Naive thymus-derived CD8-positive, alpha-beta T cell (primary cell): ENCODE measurements at regions not wholly inside any gene's neighbourhood (a gene's known extent, or its start where the extent isn't known, plus 50 kb on each side); places are given as distances from the start of the nearest gene placed in this dataset.
"Not testable (repeated sequence)": the region's sequence is repeated elsewhere in the genome, so short reads cannot be mapped to it uniquely, and the experiment has no call there.

Experiments used
- ATAC-seq, 2 donors: fragments of 150-1000 bp; cut with Tn5 transposase in 1 of 2; sonication (Bioruptor Pico), chemical (Tn5 transposase) in 1 of 2; 1 replicate in 1 of 2; 2 replicates in 1 of 2; pipeline ENCODE4 v1.10.0; 2021; ENCODE audit warnings: mild to moderate bottlenecking in 2 of 2, moderate library complexity in 2 of 2
- POLR2A ChIA-PET: fragments of 350-600 bp; sonication (Branson Sonifier 250); formaldehyde crosslinking; loops from one replicate; lab custom pipeline; 2021; ENCODE audit warnings: antibody characterized with exemption; lab: Charles Lee
- DNase-seq, 10 donors: peaks; one replicate each; pipeline versions ENCODE4 v3.0.0 to v3.0.0-alpha.2; 2020 to 2022
- H3K27ac Mint-ChIP-seq, 10 donors: one replicate each; pipeline ENCODE4 v1.8.0; 2020 to 2022; ENCODE audit warnings: mild to moderate bottlenecking in 10 of 10, mixed read lengths in 10 of 10, moderate library complexity in 4 of 10, inconsistent platforms in 1 of 10
- H3K27me3 Mint-ChIP-seq, 5 donors: one replicate each; pipeline ENCODE4 v1.8.0; 2021 to 2022; ENCODE audit warnings: mixed read lengths in 5 of 5
- H3K36me3 Mint-ChIP-seq, 3 donors: one replicate each; pipeline ENCODE4 v1.8.0; 2020 to 2022; ENCODE audit warnings: mixed read lengths in 3 of 3, mild to moderate bottlenecking in 2 of 3, inconsistent platforms in 1 of 3
- H3K4me1 Mint-ChIP-seq, 4 donors: one replicate each; pipeline ENCODE4 v1.8.0; 2021 to 2022; ENCODE audit warnings: mixed read lengths in 4 of 4
- H3K4me3 Mint-ChIP-seq, 10 donors: one replicate each; pipeline ENCODE4 v1.8.0; 2020 to 2022; ENCODE audit warnings: mild to moderate bottlenecking in 10 of 10, mixed read lengths in 10 of 10, moderate library complexity in 6 of 10, inconsistent platforms in 1 of 10
- H3K9me3 Mint-ChIP-seq, 9 donors: one replicate each; pipeline ENCODE4 v1.8.0; 2020 to 2022; ENCODE audit warnings: mixed read lengths in 9 of 9, mild to moderate bottlenecking in 3 of 9, inconsistent platforms in 1 of 9, moderate library complexity in 1 of 9

DNA sequence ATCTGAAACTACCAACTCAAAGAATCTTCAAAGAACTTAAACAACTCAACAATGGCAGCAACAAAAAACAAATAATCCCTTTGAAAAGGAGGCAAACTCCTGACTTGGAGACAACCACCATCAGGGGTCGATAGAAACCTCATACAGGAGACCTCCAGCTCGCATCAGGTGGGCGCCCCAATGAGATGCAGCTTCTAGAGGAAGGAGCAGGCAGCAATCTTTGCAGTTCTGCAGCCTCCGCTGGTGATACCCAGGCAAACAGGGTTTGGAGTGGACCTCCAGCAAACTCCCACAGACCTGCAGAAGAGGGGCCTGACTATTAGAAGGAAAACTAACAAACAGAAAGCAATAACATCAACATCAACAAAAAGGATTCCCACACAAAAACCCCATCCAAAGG lies 93.2 kb downstream of the CYLC1 start:
- H3K27me3 Mint-ChIP-seq, ATAC-seq, H3K9me3 Mint-ChIP-seq, POLR2A ChIA-PET, H3K4me3 Mint-ChIP-seq, H3K36me3 Mint-ChIP-seq, DNase-seq, H3K27ac Mint-ChIP-seq, H3K4me1 Mint-ChIP-seq: not testable (repeated sequence)

DNA sequence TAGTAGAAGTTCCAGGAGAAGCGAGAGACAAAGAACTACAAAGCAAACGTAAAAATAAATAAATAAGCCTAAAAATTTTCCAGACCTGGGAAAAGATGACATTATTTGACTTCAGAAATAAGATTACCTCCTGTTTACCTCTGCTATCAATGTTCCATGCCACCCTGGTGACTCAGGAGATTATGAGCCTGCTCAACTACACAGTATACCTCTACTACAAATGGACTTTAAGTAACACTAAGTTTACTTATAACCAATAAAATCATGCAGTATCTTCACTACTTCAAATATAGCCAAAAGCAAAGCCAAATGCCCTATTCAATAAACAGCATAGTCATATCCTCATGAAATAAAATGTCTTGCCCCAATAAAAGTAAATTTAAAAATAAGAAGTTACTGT lies 105.4 kb downstream of the CYLC1 start:
- H3K4me3 Mint-ChIP-seq, result no peak overlapping the region
- DNase-seq (no peak), ATAC-seq (no peak)
- H3K4me1 Mint-ChIP-seq, result no peaks in the 10 kb centered on the region
- peaks cover 0 to 6% (median 0%) of the 10 kb centered on the region in 9 donors for H3K9me3 Mint-ChIP-seq
- POLR2A ChIA-PET, result no interaction called here
- no peak overlapping the region for H3K27ac Mint-ChIP-seq
- no peaks in the 10 kb centered on the region for H3K27me3 Mint-ChIP-seq
- no peaks in the 10 kb centered on the region for H3K36me3 Mint-ChIP-seq

DNA sequence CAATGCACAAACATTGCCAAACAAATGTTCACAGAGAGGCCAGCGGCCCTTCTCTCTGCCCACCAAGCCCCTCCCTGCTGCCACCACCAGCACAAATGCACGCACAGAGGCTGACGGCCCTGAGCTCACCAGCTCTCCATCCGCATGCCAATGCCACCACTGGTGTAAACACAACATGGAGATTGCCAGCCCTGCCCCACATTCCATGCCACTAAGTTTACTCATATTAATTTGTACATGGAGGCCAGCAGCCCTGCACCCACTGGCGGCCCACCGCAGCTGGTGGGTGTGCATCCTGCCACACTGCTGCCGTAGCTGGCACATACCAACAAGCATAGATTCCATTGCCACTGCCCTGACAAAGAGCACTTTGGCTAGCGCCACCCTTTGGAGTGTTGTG lies 124.0 kb downstream of the CYLC1 start:
- H3K4me3 Mint-ChIP-seq, result no peak overlapping the region
- H3K27ac Mint-ChIP-seq, result no peak overlapping the region
- H3K36me3 Mint-ChIP-seq, result no peaks in the 10 kb centered on the region
- no peak for ATAC-seq
- peaks cover 2 to 15% (median 8%) of the 10 kb centered on the region in 9 donors for H3K9me3 Mint-ChIP-seq
- no peaks in the 10 kb centered on the region for H3K27me3 Mint-ChIP-seq
- no peak for DNase-seq
- POLR2A ChIA-PET, result no interaction called here
- H3K4me1 Mint-ChIP-seq, result no peaks in the 10 kb centered on the region

GRCh38 chrX:83990178-83990577 lies 129.2 kb downstream of the CYLC1 start:
- peaks cover 0 to 15% (median 5%) of the 10 kb centered on the region in 9 donors for H3K9me3 Mint-ChIP-seq
- peak overlapping the region in 1 of 10 donors; percentile 5 for H3K27ac Mint-ChIP-seq

DNA sequence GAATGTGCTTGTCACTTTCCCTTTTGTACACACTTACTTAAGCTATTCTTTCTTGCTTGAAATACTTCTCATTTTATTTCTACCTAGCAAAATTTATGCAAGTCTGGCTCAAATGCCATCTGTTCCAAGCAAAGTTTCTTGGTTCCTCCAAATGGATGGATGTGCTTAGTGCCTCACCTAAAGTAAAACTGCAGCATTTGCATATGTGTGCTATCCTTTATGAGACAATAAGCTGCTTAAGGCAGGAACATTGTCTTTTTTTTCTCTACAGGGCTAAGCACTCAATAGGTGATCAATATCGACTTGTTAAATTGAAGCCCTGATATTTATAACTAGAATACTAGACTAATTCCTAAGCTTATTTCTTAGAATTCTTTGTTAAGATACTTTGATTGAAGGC lies 136.8 kb downstream of the CYLC1 start:
- no peaks in the 10 kb centered on the region for H3K9me3 Mint-ChIP-seq
- H3K36me3 Mint-ChIP-seq, result no peaks in the 10 kb centered on the region
- POLR2A ChIA-PET, result no interaction called here
- no peak for ATAC-seq
- H3K4me1 Mint-ChIP-seq, result no peaks in the 10 kb centered on the region
- no peak for DNase-seq
- no peak overlapping the region for H3K4me3 Mint-ChIP-seq
- H3K27ac Mint-ChIP-seq, result no peak overlapping the region
- no peaks in the 10 kb centered on the region for H3K27me3 Mint-ChIP-seq

More at GRCh38 chrX:83990178-83990577, 129.2 kb downstream of the CYLC1 start:
- ATAC-seq, H3K36me3 Mint-ChIP-seq, DNase-seq, POLR2A ChIA-PET, H3K4me3 Mint-ChIP-seq, H3K27me3 Mint-ChIP-seq, H3K4me1 Mint-ChIP-seq: not testable (repeated sequence)
